GM23338 (cell line): ENCODE measurements at regions not wholly inside any gene's neighbourhood (a gene's known extent, or its start where the extent isn't known, plus 50 kb on each side); places are given as distances from the start of the nearest gene placed in this dataset.

Source experiments
- ATAC-seq: fragments of 200-7000 bp; cut with Tn5 transposase; 3 replicates; pipeline ENCODE4 v1.9.1; 2020
- DNase-seq: peaks from one replicate; pipeline ENCODE4 v3.0.0-alpha.2; 2015; ENCODE audit warnings: low spot score
- H2AFZ ChIP-seq: fragments of 200-600 bp; sonication (generic); 2 replicates; pipeline ENCODE4 v1.8.0; 2016; ENCODE audit warnings: antibody characterized with exemption, mild to moderate bottlenecking, moderate library complexity
- H3F3A ChIP-seq: fragments of 200-600 bp; sonication (generic); replicated peaks from 2 replicates; pipeline ENCODE4 v1.8.0; 2017; ENCODE audit warnings: antibody characterized with exemption, mixed run types, low read depth
- H3K27ac ChIP-seq: fragments of 200-600 bp; sonication (generic); 2 replicates; pipeline ENCODE4 v1.6.1; 2016; ENCODE audit warnings: low read depth
- H3K27me3 ChIP-seq: fragments of 200-600 bp; sonication (generic); 2 replicates; pipeline ENCODE4 v1.8.0; 2016; ENCODE audit warnings: mild to moderate bottlenecking, mixed run types, moderate library complexity; ENCODE audit not compliant: insufficient read depth
- H3K36me3 ChIP-seq: fragments of 200-600 bp; sonication (generic); 2 replicates; pipeline ENCODE4 v1.8.0; 2016; ENCODE audit warnings: mild to moderate bottlenecking; ENCODE audit not compliant: insufficient read depth
- H3K4me1 ChIP-seq: fragments of 200-600 bp; sonication (generic); 2 replicates; pipeline ENCODE4 v1.8.0; 2016; ENCODE audit warnings: mild to moderate bottlenecking, moderate library complexity; ENCODE audit not compliant: insufficient read depth
- H3K4me2 ChIP-seq: fragments of 200-600 bp; sonication (generic); 2 replicates; pipeline ENCODE4 v1.7.1; 2017; ENCODE audit warnings: mixed run types
- H3K4me3 ChIP-seq: fragments of 200-600 bp; sonication (generic); 2 replicates; pipeline ENCODE4 v1.6.1; 2016; ENCODE audit warnings: mixed run types
- H3K79me2 ChIP-seq: fragments of 200-600 bp; sonication (generic); replicated peaks from 2 replicates; pipeline ENCODE4 v1.8.0; 2017; ENCODE audit warnings: mild to moderate bottlenecking; ENCODE audit not compliant: insufficient read depth
- H3K9me2 ChIP-seq: fragments of 200-600 bp; sonication (generic); 2 replicates; pipeline ENCODE4 v1.8.0; 2017; ENCODE audit not compliant: insufficient read depth
- H4K20me1 ChIP-seq: fragments of 200-600 bp; sonication (generic); replicated peaks from 2 replicates; pipeline ENCODE4 v1.8.0; 2017; ENCODE audit warnings: mild to moderate bottlenecking; ENCODE audit not compliant: insufficient read depth
- H3K27ac Mint-ChIP-seq: 2 replicates; pipeline ENCODE4 v1.8.0; 2020; ENCODE audit warnings: inconsistent platforms, mild to moderate bottlenecking, moderate library complexity, mixed read lengths
- H3K27me3 Mint-ChIP-seq: 3 replicates; pipeline ENCODE4 v1.8.0; 2022; ENCODE audit warnings: low read depth, mild to moderate bottlenecking, moderate library complexity, mixed read lengths, inconsistent platforms; ENCODE audit not compliant: insufficient read depth, poor library complexity
- H3K36me3 Mint-ChIP-seq: 3 replicates; pipeline ENCODE4 v1.8.0; 2021; ENCODE audit warnings: low read depth, mild to moderate bottlenecking, inconsistent platforms, moderate library complexity, mixed read lengths
- H3K4me1 Mint-ChIP-seq: 3 replicates; pipeline ENCODE4 v1.8.0; 2020; ENCODE audit warnings: mild to moderate bottlenecking, inconsistent platforms, mixed read lengths
- H3K4me3 Mint-ChIP-seq: 3 replicates; pipeline ENCODE4 v1.8.0; 2021; ENCODE audit warnings: moderate library complexity, mild to moderate bottlenecking, inconsistent platforms, mixed read lengths
- H3K9me3 Mint-ChIP-seq: 3 replicates; pipeline ENCODE4 v1.8.0; 2020; ENCODE audit warnings: moderate library complexity, mild to moderate bottlenecking, inconsistent platforms, mixed read lengths
- CREB1 ChIP-seq: fragments of 250-450 bp; sonication (Bioruptor Pico); IDR thresholded peaks from 2 replicates; pipeline ENCODE4 v1.5.0; 2020; ENCODE audit warnings: low read depth, mild to moderate bottlenecking, moderate library complexity
- CTCF ChIP-seq, 2 experiments: fragments of 200-600 bp in 1 of 2; sonication (generic) in 1 of 2; conservative IDR thresholded peaks; 2 replicates each; pipeline versions ENCODE4 v1.5.1 to v1.6.1; 2016 to 2017; ENCODE audit warnings: antibody characterized with exemption in 2 of 2, low read depth in 2 of 2, mild to moderate bottlenecking in 2 of 2, moderate library complexity in 1 of 2
- ETS1 ChIP-seq: IDR thresholded peaks from 2 replicates; pipeline ENCODE4 v1.6.1; 2016; ENCODE audit warnings: antibody characterized with exemption
- EZH2 ChIP-seq: fragments of 200-600 bp; sonication (generic); IDR thresholded peaks from one replicate; pipeline ENCODE4 v1.8.0; 2017; ENCODE audit warnings: antibody characterized with exemption, mild to moderate bottlenecking, low read depth; ENCODE audit not compliant: unreplicated experiment
- EZH2phosphoT487 ChIP-seq: fragments of 200-600 bp; sonication (generic); IDR thresholded peaks from one replicate; pipeline ENCODE4 v1.8.1; 2018; ENCODE audit warnings: antibody characterized with exemption; ENCODE audit not compliant: unreplicated experiment
- JUNB ChIP-seq: IDR thresholded peaks from one replicate; pipeline ENCODE4 v1.6.1; 2016; ENCODE audit warnings: antibody characterized with exemption; ENCODE audit not compliant: unreplicated experiment
- NANOG ChIP-seq: IDR thresholded peaks from 2 replicates; pipeline ENCODE4 v1.6.1; 2016; ENCODE audit warnings: antibody characterized with exemption, borderline replicate concordance
- POLR2AphosphoS5 ChIP-seq: IDR thresholded peaks from 2 replicates; pipeline ENCODE4 v1.6.1; 2016; ENCODE audit warnings: antibody characterized with exemption, low read depth
- REST ChIP-seq: IDR thresholded peaks from one replicate; pipeline ENCODE4 v1.6.1; 2018; ENCODE audit warnings: antibody characterized with exemption; ENCODE audit not compliant: unreplicated experiment
- STAT1 ChIP-seq: IDR thresholded peaks from one replicate; pipeline ENCODE4 v1.6.1; 2016; ENCODE audit warnings: antibody characterized with exemption; ENCODE audit not compliant: unreplicated experiment
- ZNF114 ChIP-seq: fragments of 250-450 bp; sonication (Bioruptor Pico); IDR thresholded peaks from 2 replicates; pipeline ENCODE4 v1.5.0; 2020; ENCODE audit warnings: mild to moderate bottlenecking, moderate library complexity
- ZNF331 ChIP-seq: fragments of 250-450 bp; sonication (Bioruptor Pico); IDR thresholded peaks from 2 replicates; pipeline ENCODE4 v1.5.0; 2020; ENCODE audit warnings: low read depth, mild to moderate bottlenecking, moderate library complexity
- ZNF462 ChIP-seq: fragments of 250-450 bp; sonication (Bioruptor Pico); IDR thresholded peaks from 2 replicates; pipeline ENCODE4 v1.5.0; 2020; ENCODE audit warnings: mild to moderate bottlenecking, moderate library complexity

GRCh38 chr18:78595453-78595852 is 384.2 kb upstream of the SALL3 start:
- ATAC-seq (no peak), DNase-seq (no peak)
- Mint-ChIP-seq H3K27ac (no peak overlapping the region), H3K27me3 (peaks cover 2% of the 10 kb centered on the region), H3K9me3 (peaks cover 94% of the 10 kb centered on the region), H3K36me3 (peaks cover 30% of the 10 kb centered on the region; the same call in 2 of the 3 replicates), H3K4me3 (no peak overlapping the region), H3K4me1 (peaks cover 3% of the 10 kb centered on the region; the same call in 2 of the 3 replicates)
- Histone ChIP-seq H2AFZ (no peak overlapping the region), H3F3A (no peaks in the 10 kb centered on the region), H3K4me1 (0 out of 2 replicates have a peak, but pooled peaks cover 3% of the 10 kb centered on the region), H4K20me1 (no peaks in the 10 kb centered on the region), H3K4me2 (no peak overlapping the region), H3K36me3 (peaks cover 4% of the 10 kb centered on the region; the same call in 1 of the 2 replicates), H3K79me2 (no peaks in the 10 kb centered on the region), H3K27ac (no peak overlapping the region), H3K9me2 (no peaks in the 10 kb centered on the region), H3K4me3 (no peak overlapping the region), H3K27me3 (no peaks in the 10 kb centered on the region)
- no peak for TF ChIP-seq EZH2
- no peak for TF ChIP-seq CTCF (conservative IDR thresholded peaks at IDR 0.05; ENCODE audit: low read depth in 2 of 2)
- TF ChIP-seq STAT1: no peak
- no peak for TF ChIP-seq REST
- no peak for TF ChIP-seq EZH2phosphoT487
- TF ChIP-seq JUNB: no peak
- TF ChIP-seq ZNF114: no peak
- TF ChIP-seq POLR2AphosphoS5: no peak
- no peak for TF ChIP-seq ZNF331 (CRISPR knock-in tag)
- TF ChIP-seq NANOG: no peak
- TF ChIP-seq ZNF462 (CRISPR knock-in tag): no peak
- no peak for TF ChIP-seq CREB1 (CRISPR knock-in tag)
- TF ChIP-seq ETS1: no peak
